ENCODE measurements at regions not wholly inside any gene's neighbourhood (a gene's known extent, or its start where the extent isn't known, plus 50 kb on each side); places are given as distances from the start of the nearest gene placed in this dataset.

DNA sequence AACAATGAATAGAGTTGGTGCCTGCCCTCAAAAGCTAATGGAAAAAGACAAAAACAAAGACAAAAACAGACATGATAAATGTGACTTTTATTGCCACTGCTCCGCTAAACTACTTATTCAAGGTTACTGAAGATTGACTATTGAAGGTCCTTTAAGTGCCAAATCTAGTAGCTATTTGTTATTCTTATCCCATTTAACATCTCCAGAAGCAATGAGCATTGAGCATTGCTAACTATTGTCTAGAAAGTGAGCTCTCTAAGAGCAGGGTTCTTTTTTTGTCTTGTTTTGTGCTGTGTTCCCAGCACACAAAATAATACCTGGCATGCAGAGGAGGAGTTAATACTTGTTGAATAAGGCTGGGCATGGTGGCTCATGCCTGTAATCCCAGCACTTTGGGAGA is 95.4 kb upstream of the SFRP2 start:
- POLR2A ChIA-PET, result no interaction called here
- in situ Hi-C loops (cut with HindIII; ENCODE audit: low pct_unique_long_range_greater_than_20kb, low sequenced_read_pairs) (no loop called here), intact Hi-C loops (cut with micrococcal nuclease; ENCODE audit: unreplicated experiment) (no loop called here)
- TF ChIP-seq POLR2AphosphoS5 (IDR thresholded peaks at IDR 0.05; ENCODE audit: low read depth, low read length) (no peak), SIN3A (IDR thresholded peaks at IDR 0.05; ENCODE audit: borderline replicate concordance, insufficient read depth, low read depth, low read length) (no peak)
- TF ChIP-seq, protein P1, sequence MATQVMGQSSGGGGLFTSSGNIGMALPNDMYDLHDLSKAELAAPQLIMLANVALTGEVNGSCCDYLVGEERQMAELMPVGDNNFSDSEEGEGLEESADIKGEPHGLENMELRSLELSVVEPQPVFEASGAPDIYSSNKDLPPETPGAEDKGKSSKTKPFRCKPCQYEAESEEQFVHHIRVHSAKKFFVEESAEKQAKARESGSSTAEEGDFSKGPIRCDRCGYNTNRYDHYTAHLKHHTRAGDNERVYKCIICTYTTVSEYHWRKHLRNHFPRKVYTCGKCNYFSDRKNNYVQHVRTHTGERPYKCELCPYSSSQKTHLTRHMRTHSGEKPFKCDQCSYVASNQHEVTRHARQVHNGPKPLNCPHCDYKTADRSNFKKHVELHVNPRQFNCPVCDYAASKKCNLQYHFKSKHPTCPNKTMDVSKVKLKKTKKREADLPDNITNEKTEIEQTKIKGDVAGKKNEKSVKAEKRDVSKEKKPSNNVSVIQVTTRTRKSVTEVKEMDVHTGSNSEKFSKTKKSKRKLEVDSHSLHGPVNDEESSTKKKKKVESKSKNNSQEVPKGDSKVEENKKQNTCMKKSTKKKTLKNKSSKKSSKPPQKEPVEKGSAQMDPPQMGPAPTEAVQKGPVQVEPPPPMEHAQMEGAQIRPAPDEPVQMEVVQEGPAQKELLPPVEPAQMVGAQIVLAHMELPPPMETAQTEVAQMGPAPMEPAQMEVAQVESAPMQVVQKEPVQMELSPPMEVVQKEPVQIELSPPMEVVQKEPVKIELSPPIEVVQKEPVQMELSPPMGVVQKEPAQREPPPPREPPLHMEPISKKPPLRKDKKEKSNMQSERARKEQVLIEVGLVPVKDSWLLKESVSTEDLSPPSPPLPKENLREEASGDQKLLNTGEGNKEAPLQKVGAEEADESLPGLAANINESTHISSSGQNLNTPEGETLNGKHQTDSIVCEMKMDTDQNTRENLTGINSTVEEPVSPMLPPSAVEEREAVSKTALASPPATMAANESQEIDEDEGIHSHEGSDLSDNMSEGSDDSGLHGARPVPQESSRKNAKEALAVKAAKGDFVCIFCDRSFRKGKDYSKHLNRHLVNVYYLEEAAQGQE (IDR thresholded peaks at IDR 0.05; ENCODE audit: insufficient read depth in 1 of 2, low read depth in 2 of 2, low read length in 1 of 2), result no peak
- Histone ChIP-seq H3K4me3 (ENCODE audit: low read depth in 2 of 2, low read length in 2 of 2) (no peak overlapping the region), H3K9me3 (ENCODE audit: control insufficient read depth, insufficient read depth, low read depth, low read length) (no peaks in the 10 kb centered on the region), H3K27me3 (ENCODE audit: control insufficient read depth, insufficient read depth, low read length) (no peaks in the 10 kb centered on the region), H3K27ac (ENCODE audit: low read length) (no peak overlapping the region), H3K36me3 (ENCODE audit: control insufficient read depth, insufficient read depth, low read length) (no peaks in the 10 kb centered on the region), H3K4me1 (ENCODE audit: control insufficient read depth, insufficient read depth, low read length) (no peaks in the 10 kb centered on the region)
- ATAC-seq (no peak), DNase-seq (ENCODE audit: low read depth, low spot score) (no peak)
- CTCF ChIA-PET, result no interaction called here
- BruUV-seq (replicated peaks), result no TSS peak

DNA sequence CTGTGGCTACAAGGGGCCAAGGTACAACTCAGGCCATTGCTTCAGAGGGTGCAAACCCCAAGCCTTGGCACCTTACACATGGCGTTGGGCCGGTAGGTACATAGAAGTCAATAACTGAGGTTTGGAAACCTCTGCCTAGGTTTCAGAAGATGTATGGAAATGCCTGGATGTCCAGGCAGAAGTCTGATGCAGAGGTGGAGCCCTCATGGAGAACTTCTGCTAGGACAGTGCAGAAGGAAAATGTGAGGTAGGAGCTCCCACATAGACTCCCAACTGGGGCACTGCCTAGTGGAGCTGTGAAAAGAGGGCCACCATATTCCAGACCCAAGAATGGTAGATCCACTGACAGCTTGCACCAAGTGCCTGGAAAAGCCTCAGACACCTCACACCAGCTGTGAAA is 92.1 kb upstream of the SFRP2 start:
- DNase-seq (ENCODE audit: low read depth, low spot score) (no peak), ATAC-seq (no peak)
- TF ChIP-seq, protein P1 (IDR thresholded peaks at IDR 0.05; ENCODE audit: insufficient read depth in 1 of 2, low read depth in 2 of 2, low read length in 1 of 2), result no peak
- TF ChIP-seq TCF7L2 (IDR thresholded peaks at IDR 0.05; ENCODE audit: low read depth, low read length) (no peak), SIN3A (IDR thresholded peaks at IDR 0.05; ENCODE audit: borderline replicate concordance, insufficient read depth, low read depth, low read length) (no peak), POLR2AphosphoS5 (IDR thresholded peaks at IDR 0.05; ENCODE audit: low read depth, low read length) (no peak)
- TF ChIP-seq, protein P2, sequence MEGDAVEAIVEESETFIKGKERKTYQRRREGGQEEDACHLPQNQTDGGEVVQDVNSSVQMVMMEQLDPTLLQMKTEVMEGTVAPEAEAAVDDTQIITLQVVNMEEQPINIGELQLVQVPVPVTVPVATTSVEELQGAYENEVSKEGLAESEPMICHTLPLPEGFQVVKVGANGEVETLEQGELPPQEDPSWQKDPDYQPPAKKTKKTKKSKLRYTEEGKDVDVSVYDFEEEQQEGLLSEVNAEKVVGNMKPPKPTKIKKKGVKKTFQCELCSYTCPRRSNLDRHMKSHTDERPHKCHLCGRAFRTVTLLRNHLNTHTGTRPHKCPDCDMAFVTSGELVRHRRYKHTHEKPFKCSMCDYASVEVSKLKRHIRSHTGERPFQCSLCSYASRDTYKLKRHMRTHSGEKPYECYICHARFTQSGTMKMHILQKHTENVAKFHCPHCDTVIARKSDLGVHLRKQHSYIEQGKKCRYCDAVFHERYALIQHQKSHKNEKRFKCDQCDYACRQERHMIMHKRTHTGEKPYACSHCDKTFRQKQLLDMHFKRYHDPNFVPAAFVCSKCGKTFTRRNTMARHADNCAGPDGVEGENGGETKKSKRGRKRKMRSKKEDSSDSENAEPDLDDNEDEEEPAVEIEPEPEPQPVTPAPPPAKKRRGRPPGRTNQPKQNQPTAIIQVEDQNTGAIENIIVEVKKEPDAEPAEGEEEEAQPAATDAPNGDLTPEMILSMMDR (IDR thresholded peaks at IDR 0.05), result no peak
- Histone ChIP-seq H3K4me3 (ENCODE audit: low read depth in 2 of 2, low read length in 2 of 2) (no peak overlapping the region), H3K9me3 (ENCODE audit: control insufficient read depth, insufficient read depth, low read depth, low read length) (no peaks in the 10 kb centered on the region), H3K27me3 (ENCODE audit: control insufficient read depth, insufficient read depth, low read length) (no peaks in the 10 kb centered on the region), H3K36me3 (ENCODE audit: control insufficient read depth, insufficient read depth, low read length) (no peaks in the 10 kb centered on the region), H3K4me1 (ENCODE audit: control insufficient read depth, insufficient read depth, low read length) (no peaks in the 10 kb centered on the region), H3K27ac (ENCODE audit: low read length) (no peak overlapping the region)
- intact Hi-C loops (cut with micrococcal nuclease; ENCODE audit: unreplicated experiment) (no loop called here), in situ Hi-C loops (cut with HindIII; ENCODE audit: low pct_unique_long_range_greater_than_20kb, low sequenced_read_pairs) (no loop called here)
- ChIA-PET POLR2A (no interaction called here), CTCF (no interaction called here)
- no TSS peak for BruUV-seq (replicated peaks)
